PC-3 (cell line): ENCODE measurements at regions not wholly inside any gene's neighbourhood (a gene's known extent, or its start where the extent isn't known, plus 50 kb on each side); places are given as distances from the start of the nearest gene placed in this dataset.

ENCODE experiments used
- ATAC-seq: fragments of 200-7000 bp; cut with Tn5 transposase; 2 replicates; pipeline ENCODE4 v1.9.1; 2020; ENCODE audit warnings: mild to moderate bottlenecking, moderate library complexity
- BruUV-seq: library from RNA; stranded (reverse); fragments of 400-500 nt; replicated peaks from 2 replicates; lab custom pipeline; 2021; lab: Mats Ljungman, UMichigan
- CTCF ChIA-PET: fragments of 300-600 bp; sonication (Branson Sonifier 250); formaldehyde crosslinking; loops from one replicate; lab custom pipeline; 2022; ENCODE audit warnings: antibody characterized with exemption; lab: Charles Lee
- POLR2A ChIA-PET: fragments of 300-600 bp; sonication (Branson Sonifier 250); formaldehyde crosslinking; loops from one replicate; lab custom pipeline; 2022; ENCODE audit warnings: antibody characterized with exemption; ENCODE audit not compliant: unreplicated experiment; lab: Charles Lee
- DNase-seq: peaks from one replicate; pipeline ENCODE4 v3.0.0-alpha.2; 2015
- H2AFZ ChIP-seq: fragments of 300-600 bp; sonication (generic); 2 replicates; pipeline ENCODE4 v1.6.0; 2016; ENCODE audit warnings: antibody characterized with exemption, low read length
- H3F3A ChIP-seq: fragments of 300-600 bp; sonication (generic); one replicate; pipeline ENCODE4 v1.6.0; 2017; ENCODE audit warnings: antibody characterized with exemption, low read length, control low read depth, mild to moderate bottlenecking; ENCODE audit not compliant: unreplicated experiment
- H3K27ac ChIP-seq: fragments of 300-600 bp; sonication (generic); 2 replicates; pipeline ENCODE4 v1.5.1; 2016; ENCODE audit warnings: mild to moderate bottlenecking, low read length
- H3K27me3 ChIP-seq: fragments of 300-600 bp; sonication (generic); 2 replicates; pipeline ENCODE4 v1.6.1; 2016; ENCODE audit warnings: low read length, mixed read lengths
- H3K36me3 ChIP-seq: fragments of 300-600 bp; sonication (generic); 2 replicates; pipeline ENCODE4 v1.6.1; 2016; ENCODE audit warnings: low read depth, mixed run types, low read length, mixed read lengths
- H3K4me1 ChIP-seq: fragments of 300-600 bp; sonication (generic); 2 replicates; pipeline ENCODE4 v1.5.1; 2016; ENCODE audit warnings: low read length; ENCODE audit not compliant: insufficient read depth
- H3K4me2 ChIP-seq: fragments of 300-600 bp; sonication (generic); 2 replicates; pipeline ENCODE4 v1.6.0; 2016; ENCODE audit warnings: low read length
- H3K4me3 ChIP-seq: fragments of 300-600 bp; sonication (generic); 2 replicates; pipeline ENCODE4 v1.5.1; 2016; ENCODE audit warnings: mild to moderate bottlenecking, low read length, mixed read lengths
- H3K79me2 ChIP-seq: fragments of 300-600 bp; sonication (generic); 2 replicates; pipeline ENCODE4 v1.6.1; 2017; ENCODE audit warnings: low read length, mixed read lengths
- H3K9ac ChIP-seq: fragments of 300-600 bp; sonication (generic); 2 replicates; pipeline ENCODE4 v1.6.0; 2016; ENCODE audit warnings: mild to moderate bottlenecking, low read length
- H3K9me2 ChIP-seq: fragments of 300-600 bp; sonication (generic); replicated peaks from 2 replicates; pipeline ENCODE4 v1.6.1; 2016; ENCODE audit warnings: mixed run types, low read length, mixed read lengths
- H3K9me3 ChIP-seq: fragments of 300-600 bp; sonication (generic); 2 replicates; pipeline ENCODE4 v1.6.1; 2016; ENCODE audit warnings: low read length, mixed read lengths
- H4K20me1 ChIP-seq: fragments of 300-600 bp; sonication (generic); 2 replicates; pipeline ENCODE4 v1.6.1; 2016; ENCODE audit warnings: low read length, mixed read lengths
- EZH2 ChIP-seq: fragments of 300-600 bp; sonication (generic); IDR thresholded peaks from one replicate; pipeline ENCODE4 v1.6.1; 2017; ENCODE audit warnings: antibody characterized with exemption, mild to moderate bottlenecking, low read length; ENCODE audit not compliant: unreplicated experiment
- EZH2phosphoT487 ChIP-seq: fragments of 300-600 bp; sonication (generic); IDR thresholded peaks from 2 replicates; pipeline ENCODE4 v1.6.1; 2018; ENCODE audit warnings: mild to moderate bottlenecking, antibody characterized with exemption, low read length, borderline replicate concordance
- intact Hi-C: fragments of 100-400 bp; cut with micrococcal nuclease; formaldehyde crosslinking; loops from 2 replicates; pipeline ENCODE4 v1.9.0; 2023
- TF ChIP-seq, protein P1 (sequence below): fragments of 300-600 bp; sonication (generic); conservative IDR thresholded peaks from 2 replicates; pipeline ENCODE4 v1.5.1; 2017; ENCODE audit warnings: antibody characterized with exemption, low read depth, mild to moderate bottlenecking, low read length

DNA sequence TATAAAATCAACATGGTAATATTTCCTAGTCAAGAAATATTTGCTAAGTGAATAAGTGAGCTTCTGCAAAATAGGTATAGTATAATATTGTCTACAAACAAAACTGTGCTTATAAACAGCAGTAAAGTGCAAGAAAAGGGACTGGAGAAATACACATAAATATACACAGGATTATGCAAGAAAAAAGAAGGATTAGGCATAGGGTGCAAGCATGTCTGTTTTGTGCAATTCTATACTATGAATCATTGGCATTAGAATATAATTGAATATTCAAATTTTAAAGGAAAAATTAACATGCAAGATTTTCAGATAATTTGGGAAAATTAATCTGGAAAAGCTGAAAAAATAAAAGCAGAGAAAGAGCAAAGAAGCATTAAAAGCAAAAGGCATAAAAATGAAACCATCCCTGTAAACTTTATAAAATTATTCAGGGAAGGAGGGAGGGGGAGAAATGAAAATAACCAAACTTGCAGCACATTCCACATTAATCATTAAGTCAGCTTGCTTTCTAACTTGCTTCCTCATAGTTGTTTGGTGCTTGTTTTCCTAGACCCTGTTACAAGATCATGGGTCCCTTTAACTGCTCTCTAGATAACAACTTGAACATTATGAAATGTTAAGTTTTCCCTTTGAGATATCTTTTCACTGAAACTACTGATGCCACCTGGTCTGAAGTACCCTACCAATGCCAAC lies 147.4 kb upstream of the STAC start:
- Histone ChIP-seq H3K9me2 (no peaks in the 10 kb centered on the region), H3K4me1 (no peaks in the 10 kb centered on the region), H2AFZ (no peak overlapping the region), H3K9ac (no peak overlapping the region), H3K36me3 (no peaks in the 10 kb centered on the region), H4K20me1 (no peaks in the 10 kb centered on the region), H3K9me3 (no peaks in the 10 kb centered on the region), H3K4me2 (no peak overlapping the region), H3K4me3 (no peak overlapping the region), H3K79me2 (no peaks in the 10 kb centered on the region), H3K27ac (no peak overlapping the region), H3F3A (no peaks in the 10 kb centered on the region), H3K27me3 (no peaks in the 10 kb centered on the region)
- intact Hi-C loops = no loop called here
- no peak for DNase-seq
- ChIA-PET POLR2A (no interaction called here), CTCF (no interaction called here)
- TF ChIP-seq, protein P1, sequence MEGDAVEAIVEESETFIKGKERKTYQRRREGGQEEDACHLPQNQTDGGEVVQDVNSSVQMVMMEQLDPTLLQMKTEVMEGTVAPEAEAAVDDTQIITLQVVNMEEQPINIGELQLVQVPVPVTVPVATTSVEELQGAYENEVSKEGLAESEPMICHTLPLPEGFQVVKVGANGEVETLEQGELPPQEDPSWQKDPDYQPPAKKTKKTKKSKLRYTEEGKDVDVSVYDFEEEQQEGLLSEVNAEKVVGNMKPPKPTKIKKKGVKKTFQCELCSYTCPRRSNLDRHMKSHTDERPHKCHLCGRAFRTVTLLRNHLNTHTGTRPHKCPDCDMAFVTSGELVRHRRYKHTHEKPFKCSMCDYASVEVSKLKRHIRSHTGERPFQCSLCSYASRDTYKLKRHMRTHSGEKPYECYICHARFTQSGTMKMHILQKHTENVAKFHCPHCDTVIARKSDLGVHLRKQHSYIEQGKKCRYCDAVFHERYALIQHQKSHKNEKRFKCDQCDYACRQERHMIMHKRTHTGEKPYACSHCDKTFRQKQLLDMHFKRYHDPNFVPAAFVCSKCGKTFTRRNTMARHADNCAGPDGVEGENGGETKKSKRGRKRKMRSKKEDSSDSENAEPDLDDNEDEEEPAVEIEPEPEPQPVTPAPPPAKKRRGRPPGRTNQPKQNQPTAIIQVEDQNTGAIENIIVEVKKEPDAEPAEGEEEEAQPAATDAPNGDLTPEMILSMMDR = no peak
- TF ChIP-seq EZH2 = no peak
- TF ChIP-seq EZH2phosphoT487 = no peak
- ATAC-seq = no peak
- BruUV-seq = no TSS peak

DNA sequence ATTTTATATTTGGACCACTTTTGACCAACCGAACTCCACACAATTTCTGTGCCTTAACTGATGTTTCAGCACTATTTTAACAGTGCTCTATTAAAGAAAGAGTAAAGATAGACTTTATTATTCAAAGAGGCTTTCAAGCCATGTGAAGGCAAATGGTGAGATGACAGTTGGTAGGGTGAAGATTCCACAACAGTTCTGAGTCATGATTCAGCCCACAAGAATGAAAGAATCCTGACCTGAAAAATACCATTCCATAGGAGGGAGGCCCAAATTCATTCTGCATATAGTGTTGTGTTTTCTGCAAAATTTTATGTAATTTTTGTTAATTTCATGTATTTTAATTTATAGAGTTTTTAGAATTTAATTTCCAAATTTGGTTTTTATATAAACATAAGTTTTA lies 135.6 kb upstream of the STAC start:
- Histone ChIP-seq H3K9ac (no peak overlapping the region), H3K36me3 (no peaks in the 10 kb centered on the region), H3K4me2 (no peak overlapping the region), H3K27ac (no peak overlapping the region), H3K9me2 (no peaks in the 10 kb centered on the region), H3K9me3 (no peaks in the 10 kb centered on the region), H3F3A (no peaks in the 10 kb centered on the region), H2AFZ (no peak overlapping the region), H4K20me1 (no peaks in the 10 kb centered on the region), H3K27me3 (no peaks in the 10 kb centered on the region), H3K79me2 (no peaks in the 10 kb centered on the region), H3K4me1 (peaks cover 3% of the 10 kb centered on the region; the same call in 1 of the 2 replicates), H3K4me3 (no peak overlapping the region)
- TF ChIP-seq EZH2 = no peak
- TF ChIP-seq, protein P1 = no peak
- TF ChIP-seq EZH2phosphoT487 = no peak
- intact Hi-C loops = no loop called here
- peak; percentile 49; the same call in 1 of the 2 replicates for ATAC-seq
- ChIA-PET POLR2A (no interaction called here), CTCF (no interaction called here)
- BruUV-seq = no TSS peak
- peak; percentile 55 for DNase-seq

DNA sequence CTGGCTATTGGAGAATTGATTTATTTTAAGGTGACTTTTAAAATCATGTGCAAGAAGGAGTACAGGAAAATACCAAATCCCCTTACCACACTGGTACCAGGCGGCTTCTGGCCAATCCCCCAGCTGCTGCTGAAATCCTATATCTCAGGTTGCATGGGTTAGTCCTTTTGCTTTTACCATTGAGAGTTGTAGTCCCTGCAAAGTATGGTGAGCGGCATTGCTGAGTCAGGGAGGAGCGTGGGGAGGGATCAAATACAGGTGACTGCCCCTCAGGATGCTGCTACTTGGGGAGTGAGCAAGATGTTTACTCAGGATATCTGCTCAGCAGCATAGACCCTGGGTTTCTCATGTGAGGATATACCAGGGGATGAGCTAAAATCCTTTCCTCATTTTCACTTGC lies 131.9 kb upstream of the STAC start:
- no TSS peak for BruUV-seq
- TF ChIP-seq, protein P1 = no peak
- TF ChIP-seq EZH2 (no peak), EZH2phosphoT487 (no peak)
- H4K20me1 ChIP-seq = no peaks in the 10 kb centered on the region
- intact Hi-C loops = no loop called here
- H3K36me3 ChIP-seq = no peaks in the 10 kb centered on the region
- no peaks in the 10 kb centered on the region for H3K79me2 ChIP-seq
- H3K4me1 ChIP-seq = peaks cover 3% of the 10 kb centered on the region; the same call in 1 of the 2 replicates
- no peaks in the 10 kb centered on the region for H3K27me3 ChIP-seq
- H3K4me2 ChIP-seq = no peak overlapping the region
- ChIA-PET POLR2A (no interaction called here), CTCF (no interaction called here)
- no peaks in the 10 kb centered on the region for H3F3A ChIP-seq
- no peaks in the 10 kb centered on the region for H3K9me2 ChIP-seq
- H3K27ac ChIP-seq = no peak overlapping the region
- ATAC-seq (no peak), DNase-seq (no peak)
- H3K9ac ChIP-seq = no peak overlapping the region
- H3K9me3 ChIP-seq = no peaks in the 10 kb centered on the region; the same call in 1 of the 2 replicates
- no peak overlapping the region for H2AFZ ChIP-seq
- H3K4me3 ChIP-seq = no peak overlapping the region
